GM23248 (cell line): ENCODE measurements at regions not wholly inside any gene's neighbourhood (a gene's known extent, or its start where the extent isn't known, plus 50 kb on each side); places are given as distances from the start of the nearest gene placed in this dataset.

ENCODE experiments used
- DNase-seq: peaks from one replicate; pipeline ENCODE4 v3.0.0-alpha.2; 2015
- H2AFZ ChIP-seq: fragments of 200-600 bp; sonication (generic); 2 replicates; pipeline ENCODE4 v1.6.1; 2016; ENCODE audit warnings: antibody characterized with exemption
- H3F3A ChIP-seq: fragments of 200-600 bp; sonication (generic); 2 replicates; pipeline ENCODE4 v1.6.1; 2016; ENCODE audit warnings: mild to moderate bottlenecking, antibody characterized with exemption, mixed run types; ENCODE audit not compliant: insufficient read depth
- H3K27ac ChIP-seq: fragments of 200-600 bp; sonication (generic); 2 replicates; pipeline ENCODE4 v1.5.1; 2016; ENCODE audit warnings: mild to moderate bottlenecking
- H3K27me3 ChIP-seq: fragments of 200-600 bp; sonication (generic); replicated peaks from 2 replicates; pipeline ENCODE4 v1.6.1; 2016; ENCODE audit warnings: mild to moderate bottlenecking; ENCODE audit not compliant: insufficient read depth
- H3K36me3 ChIP-seq: fragments of 200-600 bp; sonication (generic); 2 replicates; pipeline ENCODE4 v1.6.1; 2016; ENCODE audit warnings: low read depth, mild to moderate bottlenecking
- H3K4me1 ChIP-seq: fragments of 200-600 bp; sonication (generic); 2 replicates; pipeline ENCODE4 v1.6.1; 2016; ENCODE audit warnings: mild to moderate bottlenecking; ENCODE audit not compliant: insufficient read depth
- H3K4me2 ChIP-seq: fragments of 200-600 bp; sonication (generic); one replicate; pipeline ENCODE4 v1.6.1; 2016; ENCODE audit warnings: mild to moderate bottlenecking; ENCODE audit not compliant: unreplicated experiment
- H3K4me3 ChIP-seq: fragments of 200-600 bp; sonication (generic); 2 replicates; pipeline ENCODE4 v1.5.1; 2016; ENCODE audit warnings: mild to moderate bottlenecking
- H3K79me2 ChIP-seq: fragments of 200-600 bp; sonication (generic); 2 replicates; pipeline ENCODE4 v1.6.1; 2016; ENCODE audit warnings: mild to moderate bottlenecking; ENCODE audit not compliant: insufficient read depth
- H3K9ac ChIP-seq: fragments of 200-600 bp; sonication (generic); 2 replicates; pipeline ENCODE4 v1.6.1; 2016; ENCODE audit warnings: mild to moderate bottlenecking
- H3K9me2 ChIP-seq: fragments of 200-600 bp; sonication (generic); 2 replicates; pipeline ENCODE4 v1.6.1; 2016; ENCODE audit warnings: mixed run types, mild to moderate bottlenecking, moderate library complexity; ENCODE audit not compliant: insufficient read depth
- H3K9me3 ChIP-seq: fragments of 200-600 bp; sonication (generic); one replicate; pipeline ENCODE4 v1.6.1; 2017; ENCODE audit warnings: low read depth
- H4K20me1 ChIP-seq: fragments of 200-600 bp; sonication (generic); 2 replicates; pipeline ENCODE4 v1.6.0; 2016; ENCODE audit not compliant: insufficient read depth
- EZH2 ChIP-seq: fragments of 200-600 bp; sonication (generic); IDR thresholded peaks from 2 replicates; pipeline ENCODE4 v1.6.1; 2018; ENCODE audit warnings: antibody characterized with exemption, mild to moderate bottlenecking; ENCODE audit not compliant: insufficient read depth, poor library complexity, severe bottlenecking
- EZH2phosphoT487 ChIP-seq: fragments of 200-600 bp; sonication (generic); IDR thresholded peaks from 2 replicates; pipeline ENCODE4 v1.6.1; 2018; ENCODE audit warnings: antibody characterized with exemption, moderate library complexity, mild to moderate bottlenecking, low read depth; ENCODE audit not compliant: insufficient read depth
- WGBS, 2 experiments: methylation state at CpG; one replicate each; pipeline ENCODE4 v1.1.6; 2015 to 2017; ENCODE audit warnings: low lambda C conversion rate in 2 of 2, low coverage in 1 of 2; ENCODE audit errors: missing lambda C conversion rate in 2 of 2; 5-methylcytosine and 5-hydroxymethylcytosine counted together
- in situ Hi-C: fragments of 300-500 bp; cut with MboI; formaldehyde crosslinking; loops from 2 replicates; pipeline ENCODE4 v1.15.0; 2020

DNA sequence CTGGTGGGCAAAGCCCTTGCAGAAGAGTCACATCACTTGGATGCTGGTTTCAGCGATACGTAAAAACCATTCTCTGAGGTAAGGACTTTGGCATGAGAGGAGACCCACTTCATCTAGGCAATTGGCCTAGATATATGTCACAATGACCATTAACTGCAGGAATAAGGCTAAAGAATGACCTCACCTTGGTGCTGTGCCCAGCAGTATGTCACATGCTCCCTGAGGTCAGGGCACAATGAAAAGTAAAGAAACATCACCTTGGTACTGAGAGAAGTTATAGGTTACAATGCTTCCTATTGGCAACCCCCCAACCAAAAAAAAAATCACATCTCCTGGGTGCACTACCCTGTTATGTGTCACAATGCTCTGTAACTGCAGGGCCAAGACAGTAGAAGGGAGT lies 1008.8 kb upstream of the AMELY start:
- H3K36me3 ChIP-seq, result no peaks in the 10 kb centered on the region
- TF ChIP-seq EZH2 (no peak), EZH2phosphoT487 (no peak)
- H3K79me2 ChIP-seq, result no peaks in the 10 kb centered on the region
- H3K4me2 ChIP-seq, result no peak overlapping the region
- no peak overlapping the region for H3K27ac ChIP-seq
- H3K4me3 ChIP-seq, result no peak overlapping the region
- H3K27me3 ChIP-seq, result no peaks in the 10 kb centered on the region
- in situ Hi-C loops, result no loop called here
- no peak for DNase-seq
- no peaks in the 10 kb centered on the region for H3K4me1 ChIP-seq
- no peak overlapping the region for H2AFZ ChIP-seq
- H3K9me2 ChIP-seq, result no peaks in the 10 kb centered on the region
- H3F3A ChIP-seq, result no peaks in the 10 kb centered on the region
- no peak overlapping the region for H3K9ac ChIP-seq
- 96 to 100% methylated on average over 2 of the region's 2 CpGs for WGBS, 2 experiments
- no peaks in the 10 kb centered on the region for H4K20me1 ChIP-seq
- no peaks in the 10 kb centered on the region for H3K9me3 ChIP-seq

DNA sequence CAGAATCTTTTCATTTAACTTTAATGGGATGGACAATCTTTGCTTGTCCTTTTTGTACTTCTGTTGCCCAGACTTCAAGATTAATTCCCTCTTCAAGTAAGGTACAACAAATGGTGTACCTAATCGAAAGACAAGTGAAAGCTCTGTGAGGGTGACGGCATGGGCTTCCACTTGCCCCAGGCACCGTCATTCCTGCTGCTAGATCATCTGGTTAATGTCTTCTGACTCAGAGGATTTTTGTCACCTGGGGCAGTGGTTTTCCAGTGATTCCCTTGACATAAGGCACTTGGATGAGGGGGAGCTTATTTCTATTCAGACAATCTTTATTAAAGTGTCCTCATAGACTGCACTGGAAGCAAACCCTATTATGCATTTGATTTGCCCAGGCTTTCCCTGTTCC lies 977.0 kb upstream of the AMELY start:
- Histone ChIP-seq H4K20me1 (no peaks in the 10 kb centered on the region), H3K9me2 (no peaks in the 10 kb centered on the region), H3K4me3 (no peak overlapping the region), H3K79me2 (no peaks in the 10 kb centered on the region), H3K27me3 (no peaks in the 10 kb centered on the region), H3K36me3 (no peaks in the 10 kb centered on the region), H3K4me1 (no peaks in the 10 kb centered on the region), H2AFZ (no peak overlapping the region), H3K9me3 (no peaks in the 10 kb centered on the region), H3F3A (no peaks in the 10 kb centered on the region), H3K4me2 (no peak overlapping the region), H3K9ac (no peak overlapping the region), H3K27ac (no peak overlapping the region)
- 83 to 97% methylated on average over 3 of the region's 3 CpGs for WGBS, 2 experiments
- TF ChIP-seq EZH2, result no peak
- TF ChIP-seq EZH2phosphoT487, result no peak
- no peak for DNase-seq
- in situ Hi-C loops, result no loop called here

DNA sequence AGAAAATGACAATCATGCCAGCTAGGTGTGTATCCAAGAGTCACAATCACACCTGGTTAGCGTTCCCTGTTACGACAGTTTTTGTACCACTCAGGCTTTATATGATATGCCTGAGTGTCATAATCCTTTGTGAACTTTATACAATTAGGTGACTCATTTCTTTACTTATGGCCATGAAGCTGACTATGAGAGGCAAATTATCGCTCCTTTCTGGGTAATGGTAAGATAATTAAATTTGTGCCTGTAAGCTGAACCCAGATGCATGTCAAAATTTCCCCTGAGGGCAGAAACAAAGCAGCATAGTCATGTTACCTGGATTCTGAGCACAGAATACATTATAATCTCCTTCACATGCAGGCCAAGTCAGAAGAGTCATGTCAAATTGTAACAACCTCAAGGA lies 970.1 kb upstream of the AMELY start:
- Histone ChIP-seq H3K9me3 (no peaks in the 10 kb centered on the region), H3K79me2 (no peaks in the 10 kb centered on the region), H2AFZ (no peak overlapping the region), H3K4me1 (no peaks in the 10 kb centered on the region), H4K20me1 (no peaks in the 10 kb centered on the region), H3K4me3 (no peak overlapping the region), H3K4me2 (no peak overlapping the region), H3K27me3 (no peaks in the 10 kb centered on the region), H3K9ac (no peak overlapping the region), H3F3A (no peaks in the 10 kb centered on the region), H3K27ac (no peak overlapping the region), H3K36me3 (no peaks in the 10 kb centered on the region), H3K9me2 (no peaks in the 10 kb centered on the region)
- no peak for DNase-seq
- in situ Hi-C loops, result no loop called here
- WGBS, 2 experiments, result 93 to 100% methylated on average over 3 of the region's 3 CpGs
- TF ChIP-seq EZH2phosphoT487, result no peak
- no peak for TF ChIP-seq EZH2

DNA sequence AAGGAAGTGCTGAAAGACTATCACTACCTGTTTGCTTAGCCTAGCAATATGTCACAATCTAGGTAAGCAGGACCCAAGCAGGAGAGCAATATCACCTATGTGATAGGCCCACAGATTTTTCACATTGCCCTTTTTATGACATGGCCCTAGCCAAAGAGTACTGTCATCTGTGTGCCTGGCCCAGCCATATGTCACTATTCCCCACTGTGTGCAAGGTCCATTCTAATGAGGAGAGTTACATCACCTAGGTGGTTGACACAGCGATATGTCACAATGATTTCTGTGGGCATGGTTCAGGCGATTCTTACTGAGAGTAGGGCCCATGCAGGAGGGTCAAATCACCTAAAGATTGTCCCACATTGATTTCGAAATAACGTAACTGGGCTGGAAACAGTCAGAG lies 967.7 kb upstream of the AMELY start:
- Histone ChIP-seq H3F3A (no peaks in the 10 kb centered on the region), H3K4me3 (no peak overlapping the region), H3K27me3 (no peaks in the 10 kb centered on the region), H3K4me1 (0 out of 2 replicates have a peak, but pooled peaks cover 3% of the 10 kb centered on the region), H3K36me3 (no peaks in the 10 kb centered on the region), H2AFZ (no peak overlapping the region), H3K4me2 (no peak overlapping the region), H3K27ac (no peak overlapping the region), H3K9ac (no peak overlapping the region), H3K9me2 (no peaks in the 10 kb centered on the region), H4K20me1 (no peaks in the 10 kb centered on the region), H3K9me3 (no peaks in the 10 kb centered on the region), H3K79me2 (no peaks in the 10 kb centered on the region)
- in situ Hi-C loops, result no loop called here
- no peak for TF ChIP-seq EZH2
- no peak for TF ChIP-seq EZH2phosphoT487
- 97 to 99% methylated on average over 4 of the region's 4 CpGs for WGBS, 2 experiments
- DNase-seq, result no peak

DNA sequence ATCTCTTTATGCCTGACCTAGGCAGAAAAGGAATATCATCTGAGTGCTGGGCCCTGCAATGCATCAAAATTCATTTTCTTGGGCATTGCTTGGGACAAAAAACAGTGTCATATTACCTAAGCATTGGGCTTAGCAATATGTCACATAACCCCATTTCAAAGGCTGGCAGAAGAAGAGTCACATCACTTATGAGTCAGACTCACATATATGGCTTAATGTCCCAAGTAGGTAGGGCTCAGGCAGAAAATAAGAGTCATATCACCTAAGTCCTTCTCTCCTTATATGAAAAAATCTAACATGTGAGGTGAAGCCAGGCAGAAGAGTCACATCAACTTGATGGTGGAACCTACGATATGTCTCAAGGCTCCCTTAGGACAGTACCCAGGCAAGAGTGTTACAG lies 967.2 kb upstream of the AMELY start:
- Histone ChIP-seq H3K9me3 (no peaks in the 10 kb centered on the region), H3K27ac (no peak overlapping the region), H3K36me3 (no peaks in the 10 kb centered on the region), H3F3A (no peaks in the 10 kb centered on the region), H3K4me1 (peaks cover 6% of the 10 kb centered on the region; the same call in 1 of the 2 replicates), H2AFZ (no peak overlapping the region), H3K9ac (no peak overlapping the region), H4K20me1 (no peaks in the 10 kb centered on the region), H3K9me2 (no peaks in the 10 kb centered on the region), H3K79me2 (no peaks in the 10 kb centered on the region), H3K27me3 (no peaks in the 10 kb centered on the region), H3K4me2 (no peak overlapping the region), H3K4me3 (no peak overlapping the region)
- no peak for TF ChIP-seq EZH2
- DNase-seq, result no peak
- in situ Hi-C loops, result no loop called here
- WGBS, 2 experiments, result 94% methylated on average over 1 of the region's 1 CpG; no CpG with 5 or more reads in 1 of the 2 experiments
